ENCODE measurements at regions not wholly inside any gene's neighbourhood (a gene's known extent, or its start where the extent isn't known, plus 50 kb on each side); places are given as distances from the start of the nearest gene placed in this dataset.

DNA sequence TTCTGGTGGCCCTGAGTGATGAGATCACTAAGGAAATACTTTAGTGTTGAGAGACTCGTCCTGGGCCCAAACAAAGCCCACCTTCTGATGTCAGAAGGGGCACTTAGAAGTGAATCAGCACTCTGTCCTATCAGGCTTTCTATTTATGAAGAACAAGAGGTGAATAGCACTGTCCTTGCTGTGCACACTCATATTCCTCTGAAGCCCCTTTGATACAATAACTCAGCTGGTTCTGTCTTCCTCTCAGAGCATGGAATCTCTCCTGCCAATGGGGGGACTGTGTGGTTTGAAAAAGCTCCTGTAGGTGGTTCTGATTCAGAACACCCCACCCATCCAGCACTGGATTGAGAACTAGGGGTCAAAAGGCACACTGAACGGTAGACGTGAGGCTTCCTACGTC is 348.1 kb downstream of the ETS1 start:
- TF ChIP-seq, protein P1, sequence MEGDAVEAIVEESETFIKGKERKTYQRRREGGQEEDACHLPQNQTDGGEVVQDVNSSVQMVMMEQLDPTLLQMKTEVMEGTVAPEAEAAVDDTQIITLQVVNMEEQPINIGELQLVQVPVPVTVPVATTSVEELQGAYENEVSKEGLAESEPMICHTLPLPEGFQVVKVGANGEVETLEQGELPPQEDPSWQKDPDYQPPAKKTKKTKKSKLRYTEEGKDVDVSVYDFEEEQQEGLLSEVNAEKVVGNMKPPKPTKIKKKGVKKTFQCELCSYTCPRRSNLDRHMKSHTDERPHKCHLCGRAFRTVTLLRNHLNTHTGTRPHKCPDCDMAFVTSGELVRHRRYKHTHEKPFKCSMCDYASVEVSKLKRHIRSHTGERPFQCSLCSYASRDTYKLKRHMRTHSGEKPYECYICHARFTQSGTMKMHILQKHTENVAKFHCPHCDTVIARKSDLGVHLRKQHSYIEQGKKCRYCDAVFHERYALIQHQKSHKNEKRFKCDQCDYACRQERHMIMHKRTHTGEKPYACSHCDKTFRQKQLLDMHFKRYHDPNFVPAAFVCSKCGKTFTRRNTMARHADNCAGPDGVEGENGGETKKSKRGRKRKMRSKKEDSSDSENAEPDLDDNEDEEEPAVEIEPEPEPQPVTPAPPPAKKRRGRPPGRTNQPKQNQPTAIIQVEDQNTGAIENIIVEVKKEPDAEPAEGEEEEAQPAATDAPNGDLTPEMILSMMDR (IDR thresholded peaks at IDR 0.05): no peak
- TF ChIP-seq POLR2A (IDR thresholded peaks at IDR 0.05): no peak
